ENCODE measurements at regions not wholly inside any gene's neighbourhood (a gene's known extent, or its start where the extent isn't known, plus 50 kb on each side); places are given as distances from the start of the nearest gene placed in this dataset.

- no peak for TF ChIP-seq CTCF (conservative IDR thresholded peaks at IDR 0.05)
- no peak for TF ChIP-seq ZFX (IDR thresholded peaks at IDR 0.05)
Observed at GRCh38 chr4:3700736-3701135, 65.4 kb upstream of the ADRA2C start.

Data from C4-2B (cell line).